ENCODE measurements at regions not wholly inside any gene's neighbourhood (a gene's known extent, or its start where the extent isn't known, plus 50 kb on each side); places are given as distances from the start of the nearest gene placed in this dataset.

- no peak for TF ChIP-seq SCMH1 (CRISPR knock-in tag; IDR thresholded peaks at IDR 0.05; ENCODE audit: borderline replicate concordance)
- TF ChIP-seq SMAD1 (CRISPR knock-in tag; IDR thresholded peaks at IDR 0.05; ENCODE audit: borderline replicate concordance, low read depth): no peak
- TF ChIP-seq POGK (CRISPR knock-in tag; conservative IDR thresholded peaks at IDR 0.05): no peak
- TF ChIP-seq, protein P1, sequence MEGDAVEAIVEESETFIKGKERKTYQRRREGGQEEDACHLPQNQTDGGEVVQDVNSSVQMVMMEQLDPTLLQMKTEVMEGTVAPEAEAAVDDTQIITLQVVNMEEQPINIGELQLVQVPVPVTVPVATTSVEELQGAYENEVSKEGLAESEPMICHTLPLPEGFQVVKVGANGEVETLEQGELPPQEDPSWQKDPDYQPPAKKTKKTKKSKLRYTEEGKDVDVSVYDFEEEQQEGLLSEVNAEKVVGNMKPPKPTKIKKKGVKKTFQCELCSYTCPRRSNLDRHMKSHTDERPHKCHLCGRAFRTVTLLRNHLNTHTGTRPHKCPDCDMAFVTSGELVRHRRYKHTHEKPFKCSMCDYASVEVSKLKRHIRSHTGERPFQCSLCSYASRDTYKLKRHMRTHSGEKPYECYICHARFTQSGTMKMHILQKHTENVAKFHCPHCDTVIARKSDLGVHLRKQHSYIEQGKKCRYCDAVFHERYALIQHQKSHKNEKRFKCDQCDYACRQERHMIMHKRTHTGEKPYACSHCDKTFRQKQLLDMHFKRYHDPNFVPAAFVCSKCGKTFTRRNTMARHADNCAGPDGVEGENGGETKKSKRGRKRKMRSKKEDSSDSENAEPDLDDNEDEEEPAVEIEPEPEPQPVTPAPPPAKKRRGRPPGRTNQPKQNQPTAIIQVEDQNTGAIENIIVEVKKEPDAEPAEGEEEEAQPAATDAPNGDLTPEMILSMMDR (CRISPR knock-in tag; IDR thresholded peaks at IDR 0.05): no peak
- no peak for TF ChIP-seq KDM4B (CRISPR knock-in tag; IDR thresholded peaks at IDR 0.05)
Measured at GRCh38 chr15:101547737-101548136, 58.2 kb upstream of the PCSK6 start.
